Endodermal cell (in vitro differentiated cells): ENCODE measurements at regions not wholly inside any gene's neighbourhood (a gene's known extent, or its start where the extent isn't known, plus 50 kb on each side); places are given as distances from the start of the nearest gene placed in this dataset.

Experiments
- DNase-seq: peaks from one replicate; pipeline ENCODE4 v3.0.0-alpha.2; 2017
- H3K27ac ChIP-seq: 2 replicates; pipeline ENCODE4 v1.5.1; 2013; ENCODE audit warnings: mild to moderate bottlenecking, low read depth, low read length, moderate library complexity
- H3K27me3 ChIP-seq: 2 replicates; pipeline ENCODE4 v1.6.1; 2013; ENCODE audit warnings: mild to moderate bottlenecking, low read length, moderate library complexity; ENCODE audit not compliant: insufficient read depth, control insufficient read depth, poor library complexity, severe bottlenecking
- H3K36me3 ChIP-seq: 2 replicates; pipeline ENCODE4 v1.7.0; 2013; ENCODE audit warnings: mild to moderate bottlenecking, low read length, moderate library complexity; ENCODE audit not compliant: control insufficient read depth, insufficient read depth
- H3K4me1 ChIP-seq: one replicate; pipeline ENCODE4 v1.7.0; 2013; ENCODE audit warnings: low read length; ENCODE audit not compliant: control insufficient read depth, insufficient read depth
- H3K4me3 ChIP-seq: 2 replicates; pipeline ENCODE4 v1.5.1; 2013; ENCODE audit warnings: mild to moderate bottlenecking, low read length, moderate library complexity
- H3K9ac ChIP-seq: 2 replicates; pipeline ENCODE4 v1.6.1; 2013; ENCODE audit warnings: mild to moderate bottlenecking, low read length, moderate library complexity; ENCODE audit not compliant: poor library complexity, severe bottlenecking; ENCODE audit errors: extremely low read depth
- H3K9me3 ChIP-seq: 2 replicates; pipeline ENCODE4 v1.6.1; 2013; ENCODE audit warnings: mild to moderate bottlenecking, low read length, moderate library complexity; ENCODE audit not compliant: control insufficient read depth
- H3K27ac Mint-ChIP-seq: 2 replicates; pipeline ENCODE4 v1.8.0; 2020; ENCODE audit warnings: mixed read lengths
- H3K27me3 Mint-ChIP-seq: 2 replicates; pipeline ENCODE4 v1.8.0; 2021; ENCODE audit warnings: mild to moderate bottlenecking, mixed read lengths; ENCODE audit not compliant: insufficient read depth
- H3K36me3 Mint-ChIP-seq: 2 replicates; pipeline ENCODE4 v1.8.0; 2020; ENCODE audit warnings: low read depth, mixed read lengths
- H3K4me1 Mint-ChIP-seq: 2 replicates; pipeline ENCODE4 v1.8.0; 2020; ENCODE audit warnings: mixed read lengths
- H3K4me3 Mint-ChIP-seq: 2 replicates; pipeline ENCODE4 v1.8.0; 2020; ENCODE audit warnings: mild to moderate bottlenecking, moderate library complexity, mixed read lengths
- H3K9me3 Mint-ChIP-seq: 2 replicates; pipeline ENCODE4 v1.8.0; 2020; ENCODE audit warnings: mild to moderate bottlenecking, mixed read lengths
- WGBS, 2 experiments: methylation state at CpG; one replicate each; pipeline versions ENCODE4 v1.1.5 to v1.1.7; 2013; ENCODE audit warnings: missing lambda C conversion rate in 2 of 2, mixed read lengths in 1 of 2; ENCODE audit not compliant: insufficient coverage in 1 of 2, insufficient read length in 1 of 2; 5-methylcytosine and 5-hydroxymethylcytosine counted together
- TF ChIP-seq, protein P1 (sequence below): fragments of 200-600 bp; sonication (generic); conservative IDR thresholded peaks from 2 replicates; pipeline ENCODE4 v1.5.0; 2021; ENCODE audit warnings: antibody characterized with exemption, mild to moderate bottlenecking

DNA sequence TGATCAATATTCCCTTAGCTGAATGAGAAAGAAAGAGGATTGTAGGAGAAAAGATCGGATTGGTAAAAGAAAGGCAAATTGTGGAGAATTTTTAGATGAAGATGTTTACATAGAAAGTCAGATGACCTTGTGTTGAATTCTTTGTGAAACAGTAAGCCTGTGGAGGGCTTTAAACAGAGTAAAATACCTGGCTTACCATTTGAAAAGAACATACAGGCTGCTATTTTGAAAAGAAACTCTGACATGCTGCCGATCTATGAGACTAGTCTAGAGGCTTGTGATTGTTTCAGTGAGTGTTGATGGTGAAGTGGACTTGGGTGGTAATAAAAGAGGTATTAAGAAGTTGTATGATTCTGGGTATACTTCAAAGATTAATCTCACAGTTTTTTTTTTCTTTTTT lies 938.9 kb upstream of the PRR20A start:
- TF ChIP-seq, protein P1, sequence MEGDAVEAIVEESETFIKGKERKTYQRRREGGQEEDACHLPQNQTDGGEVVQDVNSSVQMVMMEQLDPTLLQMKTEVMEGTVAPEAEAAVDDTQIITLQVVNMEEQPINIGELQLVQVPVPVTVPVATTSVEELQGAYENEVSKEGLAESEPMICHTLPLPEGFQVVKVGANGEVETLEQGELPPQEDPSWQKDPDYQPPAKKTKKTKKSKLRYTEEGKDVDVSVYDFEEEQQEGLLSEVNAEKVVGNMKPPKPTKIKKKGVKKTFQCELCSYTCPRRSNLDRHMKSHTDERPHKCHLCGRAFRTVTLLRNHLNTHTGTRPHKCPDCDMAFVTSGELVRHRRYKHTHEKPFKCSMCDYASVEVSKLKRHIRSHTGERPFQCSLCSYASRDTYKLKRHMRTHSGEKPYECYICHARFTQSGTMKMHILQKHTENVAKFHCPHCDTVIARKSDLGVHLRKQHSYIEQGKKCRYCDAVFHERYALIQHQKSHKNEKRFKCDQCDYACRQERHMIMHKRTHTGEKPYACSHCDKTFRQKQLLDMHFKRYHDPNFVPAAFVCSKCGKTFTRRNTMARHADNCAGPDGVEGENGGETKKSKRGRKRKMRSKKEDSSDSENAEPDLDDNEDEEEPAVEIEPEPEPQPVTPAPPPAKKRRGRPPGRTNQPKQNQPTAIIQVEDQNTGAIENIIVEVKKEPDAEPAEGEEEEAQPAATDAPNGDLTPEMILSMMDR = no peak
- Histone ChIP-seq H3K4me3 (no peak overlapping the region), H3K4me1 (no peaks in the 10 kb centered on the region), H3K9me3 (no peaks in the 10 kb centered on the region), H3K27ac (no peak overlapping the region), H3K36me3 (no peaks in the 10 kb centered on the region), H3K27me3 (no peaks in the 10 kb centered on the region), H3K9ac (no peak overlapping the region)
- Mint-ChIP-seq H3K4me1 (peaks cover 2% of the 10 kb centered on the region), H3K27me3 (no peaks in the 10 kb centered on the region), H3K27ac (no peak overlapping the region), H3K4me3 (no peak overlapping the region), H3K9me3 (no peaks in the 10 kb centered on the region), H3K36me3 (no peaks in the 10 kb centered on the region)
- no peak for DNase-seq
- WGBS, 2 experiments = 44 to 57% methylated on average over 2 of the region's 2 CpGs

DNA sequence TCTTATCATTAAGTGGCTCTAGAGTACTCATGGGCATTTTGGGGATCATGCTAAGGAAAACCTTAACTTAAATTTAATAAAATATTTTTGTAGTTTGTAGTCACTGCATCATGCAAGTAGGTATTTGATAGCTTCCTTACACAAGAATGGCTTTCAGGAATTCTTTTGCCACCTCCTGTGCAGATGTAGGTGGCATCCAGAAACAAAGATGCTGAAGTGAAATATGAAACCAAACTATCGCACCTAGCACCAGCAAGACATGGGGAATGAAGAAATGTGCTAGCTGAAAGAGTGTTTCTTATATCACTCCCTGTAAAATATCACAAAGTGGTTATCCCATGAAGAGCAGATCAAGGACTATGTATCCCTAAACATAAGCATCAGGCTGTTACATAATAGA lies 924.5 kb upstream of the PRR20A start:
- no peak overlapping the region for H3K4me3 Mint-ChIP-seq
- peaks cover 4% of the 10 kb centered on the region for H3K9me3 Mint-ChIP-seq
- no peak for DNase-seq
- H3K36me3 ChIP-seq = no peaks in the 10 kb centered on the region
- H3K27ac ChIP-seq = no peak overlapping the region
- H3K27me3 ChIP-seq = no peaks in the 10 kb centered on the region
- 100% methylated on average over 1 of the region's 1 CpG; no CpG with 5 or more reads in 1 of the 2 experiments for WGBS, 2 experiments
- H3K9me3 ChIP-seq = peaks cover 3% of the 10 kb centered on the region
- no peak overlapping the region for H3K4me3 ChIP-seq
- H3K4me1 Mint-ChIP-seq = no peaks in the 10 kb centered on the region
- no peaks in the 10 kb centered on the region for H3K27me3 Mint-ChIP-seq
- H3K4me1 ChIP-seq = no peaks in the 10 kb centered on the region
- no peak overlapping the region for H3K9ac ChIP-seq
- H3K36me3 Mint-ChIP-seq = no peaks in the 10 kb centered on the region
- no peak overlapping the region for H3K27ac Mint-ChIP-seq
- TF ChIP-seq, protein P1 = no peak

DNA sequence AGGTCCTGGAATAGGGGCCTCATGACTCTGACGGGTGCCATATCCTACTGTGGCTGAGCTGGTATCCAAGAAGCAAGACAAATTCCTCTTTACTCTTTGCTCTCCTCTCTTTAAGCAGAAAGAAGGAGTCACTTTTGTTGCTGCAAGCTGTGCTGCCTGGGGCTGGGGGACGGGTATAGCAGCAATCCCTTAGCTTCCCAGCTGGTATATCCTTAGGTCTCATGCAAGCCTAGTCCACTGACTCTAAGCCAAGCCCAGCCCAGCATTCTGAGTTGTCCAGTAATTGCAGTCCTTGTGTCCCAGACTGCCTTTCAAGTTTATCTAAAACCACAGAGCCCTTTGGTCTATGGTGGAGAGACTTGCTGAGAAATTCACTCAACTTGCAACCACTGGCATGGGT lies 893.0 kb upstream of the PRR20A start:
- Histone ChIP-seq H3K27me3 (no peaks in the 10 kb centered on the region), H3K4me1 (no peaks in the 10 kb centered on the region), H3K4me3 (no peak overlapping the region), H3K9ac (no peak overlapping the region), H3K36me3 (no peaks in the 10 kb centered on the region), H3K9me3 (no peaks in the 10 kb centered on the region), H3K27ac (no peak overlapping the region)
- TF ChIP-seq, protein P1 = no peak
- Mint-ChIP-seq H3K36me3 (no peaks in the 10 kb centered on the region), H3K4me1 (no peaks in the 10 kb centered on the region), H3K9me3 (no peaks in the 10 kb centered on the region), H3K27ac (no peak overlapping the region), H3K27me3 (no peaks in the 10 kb centered on the region), H3K4me3 (no peak overlapping the region)
- DNase-seq = no peak
- 50 to 86% methylated on average over 1 to 2 of the region's 2 CpGs for WGBS, 2 experiments
